Neural progenitor cell (in vitro differentiated cells): ENCODE measurements at regions not wholly inside any gene's neighbourhood (a gene's known extent, or its start where the extent isn't known, plus 50 kb on each side); places are given as distances from the start of the nearest gene placed in this dataset.

Source experiments
- EZH2 ChIP-seq: fragments of 200-600 bp; sonication (generic); IDR thresholded peaks from 2 replicates; pipeline ENCODE4 v1.6.1; 2017; ENCODE audit warnings: antibody characterized with exemption, mild to moderate bottlenecking, moderate library complexity
- EZH2phosphoT487 ChIP-seq: fragments of 200-600 bp; sonication (generic); IDR thresholded peaks from 2 replicates; pipeline ENCODE4 v1.6.1; 2017; ENCODE audit warnings: antibody characterized with exemption
- TF ChIP-seq, protein P1 (sequence below): fragments of 200-600 bp; sonication (generic); IDR thresholded peaks from 2 replicates; pipeline ENCODE4 v1.5.1; 2017; ENCODE audit warnings: antibody characterized with exemption, mild to moderate bottlenecking

GRCh38 chr5:175317872-175318271 is 126.1 kb downstream of the DRD1 start:
- TF ChIP-seq, protein P1, sequence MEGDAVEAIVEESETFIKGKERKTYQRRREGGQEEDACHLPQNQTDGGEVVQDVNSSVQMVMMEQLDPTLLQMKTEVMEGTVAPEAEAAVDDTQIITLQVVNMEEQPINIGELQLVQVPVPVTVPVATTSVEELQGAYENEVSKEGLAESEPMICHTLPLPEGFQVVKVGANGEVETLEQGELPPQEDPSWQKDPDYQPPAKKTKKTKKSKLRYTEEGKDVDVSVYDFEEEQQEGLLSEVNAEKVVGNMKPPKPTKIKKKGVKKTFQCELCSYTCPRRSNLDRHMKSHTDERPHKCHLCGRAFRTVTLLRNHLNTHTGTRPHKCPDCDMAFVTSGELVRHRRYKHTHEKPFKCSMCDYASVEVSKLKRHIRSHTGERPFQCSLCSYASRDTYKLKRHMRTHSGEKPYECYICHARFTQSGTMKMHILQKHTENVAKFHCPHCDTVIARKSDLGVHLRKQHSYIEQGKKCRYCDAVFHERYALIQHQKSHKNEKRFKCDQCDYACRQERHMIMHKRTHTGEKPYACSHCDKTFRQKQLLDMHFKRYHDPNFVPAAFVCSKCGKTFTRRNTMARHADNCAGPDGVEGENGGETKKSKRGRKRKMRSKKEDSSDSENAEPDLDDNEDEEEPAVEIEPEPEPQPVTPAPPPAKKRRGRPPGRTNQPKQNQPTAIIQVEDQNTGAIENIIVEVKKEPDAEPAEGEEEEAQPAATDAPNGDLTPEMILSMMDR, result no peak
- no peak for TF ChIP-seq EZH2
- no peak for TF ChIP-seq EZH2phosphoT487
